Mammary epithelial cell (primary cell): ENCODE measurements at regions not wholly inside any gene's neighbourhood (a gene's known extent, or its start where the extent isn't known, plus 50 kb on each side); places are given as distances from the start of the nearest gene placed in this dataset.

ENCODE experiments used
- EZH2 ChIP-seq: IDR thresholded peaks from 2 replicates; pipeline ENCODE4 v1.6.1; 2012; ENCODE audit warnings: low read length, inconsistent platforms, borderline replicate concordance
- TF ChIP-seq, protein P1 (sequence below), 2 donors: IDR thresholded peaks in 1 of 2; conservative IDR thresholded peaks in 1 of 2; 2 replicates each; pipeline ENCODE4 v1.5.1; 2011 to 2012; ENCODE audit warnings: inconsistent platforms in 2 of 2, low read length in 2 of 2, mild to moderate bottlenecking in 2 of 2, control low read depth in 1 of 2, low read depth in 1 of 2; ENCODE audit not compliant: insufficient read depth in 1 of 2; ENCODE audit errors: extremely low read depth in 1 of 2

DNA sequence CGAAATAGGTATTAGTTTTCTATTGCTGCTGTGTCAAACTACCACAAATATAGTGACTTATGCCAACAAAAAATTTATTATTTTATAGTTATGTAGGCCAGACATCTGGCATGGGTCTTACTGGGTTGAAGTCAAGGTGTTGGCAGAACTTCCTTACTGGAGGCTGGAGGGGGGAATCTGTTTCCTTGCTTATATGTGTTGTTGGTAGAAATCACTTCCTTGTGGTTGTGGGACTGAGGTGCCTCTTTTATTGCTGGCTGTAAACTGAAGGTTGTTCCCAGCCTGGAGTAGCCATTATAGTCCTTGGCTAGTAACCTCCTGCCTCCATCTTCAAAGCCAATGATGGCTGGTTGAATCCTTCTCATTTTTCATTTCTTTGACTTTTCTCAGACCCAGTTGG lies 439.8 kb upstream of the EEF2KMT start:
- TF ChIP-seq, protein P1, sequence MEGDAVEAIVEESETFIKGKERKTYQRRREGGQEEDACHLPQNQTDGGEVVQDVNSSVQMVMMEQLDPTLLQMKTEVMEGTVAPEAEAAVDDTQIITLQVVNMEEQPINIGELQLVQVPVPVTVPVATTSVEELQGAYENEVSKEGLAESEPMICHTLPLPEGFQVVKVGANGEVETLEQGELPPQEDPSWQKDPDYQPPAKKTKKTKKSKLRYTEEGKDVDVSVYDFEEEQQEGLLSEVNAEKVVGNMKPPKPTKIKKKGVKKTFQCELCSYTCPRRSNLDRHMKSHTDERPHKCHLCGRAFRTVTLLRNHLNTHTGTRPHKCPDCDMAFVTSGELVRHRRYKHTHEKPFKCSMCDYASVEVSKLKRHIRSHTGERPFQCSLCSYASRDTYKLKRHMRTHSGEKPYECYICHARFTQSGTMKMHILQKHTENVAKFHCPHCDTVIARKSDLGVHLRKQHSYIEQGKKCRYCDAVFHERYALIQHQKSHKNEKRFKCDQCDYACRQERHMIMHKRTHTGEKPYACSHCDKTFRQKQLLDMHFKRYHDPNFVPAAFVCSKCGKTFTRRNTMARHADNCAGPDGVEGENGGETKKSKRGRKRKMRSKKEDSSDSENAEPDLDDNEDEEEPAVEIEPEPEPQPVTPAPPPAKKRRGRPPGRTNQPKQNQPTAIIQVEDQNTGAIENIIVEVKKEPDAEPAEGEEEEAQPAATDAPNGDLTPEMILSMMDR (conservative IDR thresholded peaks at IDR 0.05 in 1 of 2, IDR thresholded peaks at IDR 0.05 in 1 of 2; ENCODE audit: extremely low read depth in 1 of 2, insufficient read depth in 1 of 2, low read depth in 1 of 2, low read length in 2 of 2): no peak
- TF ChIP-seq EZH2: no peak
